ENCODE measurements at regions not wholly inside any gene's neighbourhood (a gene's known extent, or its start where the extent isn't known, plus 50 kb on each side); places are given as distances from the start of the nearest gene placed in this dataset.

DNA sequence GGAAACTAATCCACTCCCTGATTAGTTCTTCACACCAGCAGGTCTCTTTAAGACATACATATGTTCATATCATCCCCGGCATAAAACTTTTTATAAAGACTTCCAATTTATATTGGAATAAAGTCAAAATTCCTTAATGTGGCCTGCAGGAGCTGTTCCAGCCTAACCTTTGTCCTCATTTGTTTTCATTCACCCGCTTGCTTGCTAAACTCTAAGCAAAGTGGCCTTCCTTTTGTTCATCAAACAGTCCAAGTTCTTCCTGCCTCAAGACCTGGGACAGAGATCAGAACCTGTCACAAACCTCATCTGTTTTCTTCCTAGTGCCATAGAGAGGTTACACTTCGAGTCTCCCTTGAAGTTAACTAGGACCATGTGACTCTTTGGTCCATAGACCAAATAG, 339.4 kb upstream of the ID2 start:
- TF ChIP-seq, protein P1, sequence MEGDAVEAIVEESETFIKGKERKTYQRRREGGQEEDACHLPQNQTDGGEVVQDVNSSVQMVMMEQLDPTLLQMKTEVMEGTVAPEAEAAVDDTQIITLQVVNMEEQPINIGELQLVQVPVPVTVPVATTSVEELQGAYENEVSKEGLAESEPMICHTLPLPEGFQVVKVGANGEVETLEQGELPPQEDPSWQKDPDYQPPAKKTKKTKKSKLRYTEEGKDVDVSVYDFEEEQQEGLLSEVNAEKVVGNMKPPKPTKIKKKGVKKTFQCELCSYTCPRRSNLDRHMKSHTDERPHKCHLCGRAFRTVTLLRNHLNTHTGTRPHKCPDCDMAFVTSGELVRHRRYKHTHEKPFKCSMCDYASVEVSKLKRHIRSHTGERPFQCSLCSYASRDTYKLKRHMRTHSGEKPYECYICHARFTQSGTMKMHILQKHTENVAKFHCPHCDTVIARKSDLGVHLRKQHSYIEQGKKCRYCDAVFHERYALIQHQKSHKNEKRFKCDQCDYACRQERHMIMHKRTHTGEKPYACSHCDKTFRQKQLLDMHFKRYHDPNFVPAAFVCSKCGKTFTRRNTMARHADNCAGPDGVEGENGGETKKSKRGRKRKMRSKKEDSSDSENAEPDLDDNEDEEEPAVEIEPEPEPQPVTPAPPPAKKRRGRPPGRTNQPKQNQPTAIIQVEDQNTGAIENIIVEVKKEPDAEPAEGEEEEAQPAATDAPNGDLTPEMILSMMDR (IDR thresholded peaks at IDR 0.05), result no peak
- TF ChIP-seq POLR2A (IDR thresholded peaks at IDR 0.05), result no peak

Data from adrenal gland (tissue), 5 donors.